ENCODE measurements at regions not wholly inside any gene's neighbourhood (a gene's known extent, or its start where the extent isn't known, plus 50 kb on each side); places are given as distances from the start of the nearest gene placed in this dataset.
A peak's percentile ranks its signal among the peaks of the same experiment; 100 is the strongest.
"Not testable (repeated sequence)": the region's sequence is repeated elsewhere in the genome, so short reads cannot be mapped to it uniquely, and the experiment has no call there.

DNA sequence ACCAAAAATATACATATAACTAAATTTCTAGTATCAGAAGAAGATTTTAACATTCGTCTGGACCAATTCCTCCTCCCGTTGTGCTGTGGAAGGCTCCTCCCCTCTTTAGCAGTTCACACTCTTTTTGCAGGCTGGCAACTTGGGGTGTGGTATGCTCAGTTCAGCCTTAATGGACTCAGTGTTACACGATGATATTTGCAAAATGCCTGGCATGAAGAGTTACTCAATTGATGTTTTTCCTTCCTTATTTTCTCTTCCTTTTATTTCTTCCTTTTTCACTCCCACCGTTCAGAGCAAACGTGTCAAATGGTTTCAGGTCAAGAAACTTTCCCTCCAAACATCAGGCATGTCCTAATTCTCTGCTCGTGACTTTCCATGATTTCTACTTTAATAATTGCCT, 248.3 kb downstream of the PHF14 start:
- DNase-seq, result no peak

DNA sequence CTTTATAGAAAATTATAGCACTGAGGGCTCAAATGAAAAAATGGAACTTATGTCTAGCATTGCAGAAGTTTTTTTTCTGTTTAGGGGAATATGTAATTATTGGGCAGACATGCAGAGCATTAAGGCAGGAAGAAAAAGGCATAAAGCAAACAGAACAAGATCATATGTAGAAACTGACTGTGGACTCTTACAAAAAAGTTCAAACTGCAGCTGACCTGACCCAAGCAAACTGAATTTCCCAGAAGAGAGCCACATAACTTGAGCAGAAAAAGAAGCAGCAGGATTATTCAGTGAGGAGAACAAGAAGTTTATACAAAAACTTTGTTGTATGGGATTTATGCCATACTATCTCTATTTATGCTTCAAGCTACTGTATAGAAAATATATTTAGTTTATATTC, 250.9 kb downstream of the PHF14 start:
- DNase-seq, result no peak

GRCh38 chr7:11228515-11228914, 254.8 kb downstream of the PHF14 start:
- peak; percentile 14 for DNase-seq

GRCh38 chr7:11231190-11231589, 257.5 kb downstream of the PHF14 start:
- DNase-seq, result no peak

DNA sequence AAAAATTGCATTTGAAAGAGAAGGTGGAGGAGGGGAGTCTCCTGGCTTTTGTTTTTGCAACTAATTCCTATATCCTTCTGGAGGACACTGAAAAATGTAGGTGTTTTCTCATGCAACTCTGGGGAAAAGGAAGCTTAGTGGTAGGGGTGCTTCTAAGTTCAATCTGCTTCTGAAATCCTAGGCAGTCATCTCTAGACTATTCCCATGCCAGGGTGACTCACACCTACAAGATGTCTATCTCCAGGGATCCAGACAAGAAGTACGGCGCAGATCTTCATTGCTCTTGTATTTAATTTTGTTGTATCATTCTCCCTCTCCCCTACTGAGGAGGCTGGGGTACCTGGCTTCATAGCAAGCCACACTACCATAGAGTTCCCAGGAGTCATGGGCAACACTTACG, 258.8 kb downstream of the PHF14 start:
- DNase-seq, result no peak

GRCh38 chr7:11233871-11234270, 260.2 kb downstream of the PHF14 start:
- DNase-seq, result no peak

DNA sequence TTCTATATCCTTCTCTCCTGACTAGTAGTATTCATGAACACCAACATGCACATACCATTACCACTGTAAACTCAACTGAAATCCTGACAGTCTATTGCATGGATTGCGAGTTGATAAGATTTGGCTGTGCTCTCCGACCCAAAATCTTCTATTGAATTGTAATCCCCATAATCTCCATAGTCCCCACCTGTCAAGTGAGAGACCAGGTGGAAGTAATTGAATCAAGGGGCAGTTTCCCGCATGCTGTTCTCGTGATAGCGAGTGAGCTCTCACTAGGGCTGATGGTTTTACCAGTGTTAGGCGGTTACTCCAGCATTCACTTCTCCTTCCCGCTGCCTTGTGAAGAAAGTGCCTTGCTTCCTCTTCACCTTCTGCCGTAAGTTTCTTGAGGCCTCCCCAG, 261.8 kb downstream of the PHF14 start:
- DNase-seq, result no peak

- no peak for DNase-seq
Observed at GRCh38 chr7:11236680-11237079, 263.0 kb downstream of the PHF14 start.

DNA sequence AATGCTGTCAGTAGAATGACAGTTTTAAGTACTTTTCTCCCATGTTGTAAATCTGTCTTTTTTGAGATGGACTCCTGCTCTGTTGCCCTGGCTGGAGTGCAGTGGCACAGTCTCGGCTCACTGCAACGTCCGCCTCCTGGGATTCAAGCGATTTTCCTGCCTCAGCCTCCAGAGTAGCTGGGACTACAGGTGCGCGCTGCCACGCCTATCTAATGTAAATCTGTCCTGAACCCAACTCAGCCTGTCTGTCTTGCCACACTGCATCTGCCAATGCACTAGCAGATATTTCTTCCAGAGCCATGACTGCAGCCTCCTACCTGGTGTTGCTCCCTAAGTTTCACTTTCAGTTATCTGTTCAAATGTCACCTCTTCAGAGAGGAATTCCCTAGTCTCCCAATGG, 264.1 kb downstream of the PHF14 start:
- DNase-seq, result no peak

DNA sequence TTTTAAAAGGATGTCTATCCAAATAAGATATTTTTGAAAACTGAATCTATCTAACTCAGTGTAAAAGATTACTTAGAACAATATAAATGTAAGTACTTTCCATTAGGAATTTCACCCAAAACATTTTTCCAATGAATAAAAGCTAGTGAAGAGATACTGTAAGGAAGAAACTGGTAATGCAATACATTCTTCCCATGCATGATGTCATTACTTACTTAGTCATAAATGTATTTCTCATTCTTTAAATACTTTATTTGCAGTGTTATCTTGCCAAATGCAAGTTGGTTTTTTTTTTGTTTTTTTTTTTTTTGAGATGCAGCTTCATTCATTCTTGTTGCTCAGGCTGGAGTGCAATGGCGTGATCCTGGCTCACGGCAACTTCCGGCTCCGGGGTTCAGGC, 265.6 kb downstream of the PHF14 start:
- DNase-seq, result peak; percentile 19

DNA sequence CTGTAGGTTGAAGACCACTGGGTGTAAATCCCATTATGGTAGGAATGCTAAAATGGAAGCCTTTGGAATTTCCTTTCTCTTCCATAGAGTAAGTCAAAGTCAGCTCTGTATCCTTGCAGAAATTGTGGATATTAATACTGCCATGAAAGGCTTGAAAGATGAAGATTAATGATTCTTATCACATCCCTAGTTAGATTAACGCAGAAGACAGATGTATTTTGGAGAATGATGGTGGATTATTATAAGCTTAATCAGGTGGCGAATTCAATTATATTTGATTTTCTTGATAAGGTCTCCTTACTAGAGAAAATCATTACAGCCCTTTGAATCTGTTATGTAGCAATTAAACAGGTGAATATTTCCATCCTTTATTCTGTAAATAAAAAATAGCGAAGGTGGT, 270.1 kb downstream of the PHF14 start:
- DNase-seq, result no peak

- DNase-seq, result no peak
Observed at GRCh38 chr7:11244149-11244548, 270.5 kb downstream of the PHF14 start.

DNA sequence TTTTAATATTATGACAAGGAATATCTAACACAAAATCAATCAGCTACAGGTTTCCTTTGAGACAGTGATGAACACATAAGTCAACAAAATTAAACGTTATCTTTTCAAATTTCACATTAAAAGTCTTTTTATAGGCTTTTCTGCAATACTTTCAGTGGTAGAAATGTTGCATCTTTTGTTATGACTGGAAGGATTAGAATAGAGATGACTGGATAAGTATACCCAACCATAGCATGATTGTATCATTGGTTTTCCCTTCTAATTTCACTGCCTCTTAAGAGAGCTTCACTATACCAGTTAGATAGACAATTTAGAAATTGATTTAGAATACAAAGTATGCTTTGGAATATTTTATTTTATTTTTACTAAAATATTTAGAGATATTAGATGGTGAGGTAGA, 273.9 kb downstream of the PHF14 start:
- DNase-seq, result no peak

DNA sequence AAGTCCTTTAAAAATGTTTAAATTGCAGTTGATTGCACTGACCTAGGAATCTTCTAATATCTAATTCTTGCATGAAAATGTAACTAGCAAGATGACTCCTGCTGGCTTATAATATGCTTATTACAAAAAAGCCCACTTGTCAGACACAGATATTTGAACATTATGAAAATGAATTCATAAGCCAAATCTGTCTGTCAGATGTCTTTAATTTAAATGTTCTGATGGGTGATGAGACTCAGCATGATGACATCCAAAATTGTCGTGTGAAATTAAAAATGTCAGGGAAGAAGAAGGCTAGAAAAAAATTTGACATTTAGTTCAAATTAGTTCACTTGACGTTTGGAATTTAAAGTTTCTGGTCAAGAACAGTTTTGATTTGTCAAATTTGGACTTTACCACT, 277.8 kb downstream of the PHF14 start:
- DNase-seq, result no peak

GRCh38 chr7:11252011-11252607, 278.4 kb downstream of the PHF14 start:
- DNase-seq, result no peak

- no peak for DNase-seq
Observed at GRCh38 chr7:11252705-11253272, 279.1 kb downstream of the PHF14 start.

DNA sequence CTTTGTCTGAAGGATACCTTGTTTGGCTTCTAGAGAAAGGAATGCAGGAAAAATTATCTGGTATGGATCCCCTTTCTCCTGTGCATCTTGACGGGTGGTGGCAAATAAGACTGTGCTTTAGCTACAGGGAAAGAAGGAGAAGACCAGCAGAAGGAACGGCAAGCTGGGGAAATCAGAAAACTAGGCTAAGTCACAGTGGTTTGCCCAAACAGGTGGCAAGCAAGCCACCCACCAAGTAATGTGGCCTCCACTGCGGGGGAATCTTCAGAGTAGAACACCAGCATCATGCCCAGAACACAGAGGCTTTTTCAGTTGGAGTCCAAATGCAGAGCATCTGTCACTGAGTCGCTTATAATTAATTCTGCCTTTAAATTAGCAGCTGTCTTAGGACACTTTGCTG, 282.8 kb downstream of the PHF14 start:
- no peak for DNase-seq

- DNase-seq, result no peak
Observed at GRCh38 chr7:11261470-11261869, 287.8 kb downstream of the PHF14 start.

DNA sequence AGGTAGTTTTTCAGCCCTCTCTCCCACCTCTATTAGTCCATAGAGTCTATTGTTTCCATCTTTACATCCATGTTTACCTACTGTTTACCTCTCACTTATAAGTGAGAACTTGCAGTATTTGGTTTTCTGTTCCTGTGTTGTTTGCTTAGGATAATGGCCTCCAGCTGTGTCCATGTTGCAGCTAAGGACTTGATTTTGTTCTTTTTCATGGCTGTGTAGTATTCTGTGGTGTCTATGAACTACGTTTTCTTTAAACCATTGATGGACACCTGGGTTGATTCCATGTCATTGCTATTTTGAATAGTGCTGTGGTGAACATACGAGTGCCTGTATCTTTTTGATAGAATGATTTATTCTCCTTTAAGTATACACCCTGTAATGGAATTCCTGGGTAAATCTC, 292.4 kb downstream of the PHF14 start:
- no peak for DNase-seq

- DNase-seq, result no peak
Observed at GRCh38 chr7:11272352-11272751, 298.7 kb downstream of the PHF14 start.

GRCh38 chr7:11274074-11274473, 300.4 kb downstream of the PHF14 start:
- no peak for DNase-seq

- DNase-seq, result no peak
Observed at GRCh38 chr7:11281953-11282352, 308.3 kb downstream of the PHF14 start.

DNA sequence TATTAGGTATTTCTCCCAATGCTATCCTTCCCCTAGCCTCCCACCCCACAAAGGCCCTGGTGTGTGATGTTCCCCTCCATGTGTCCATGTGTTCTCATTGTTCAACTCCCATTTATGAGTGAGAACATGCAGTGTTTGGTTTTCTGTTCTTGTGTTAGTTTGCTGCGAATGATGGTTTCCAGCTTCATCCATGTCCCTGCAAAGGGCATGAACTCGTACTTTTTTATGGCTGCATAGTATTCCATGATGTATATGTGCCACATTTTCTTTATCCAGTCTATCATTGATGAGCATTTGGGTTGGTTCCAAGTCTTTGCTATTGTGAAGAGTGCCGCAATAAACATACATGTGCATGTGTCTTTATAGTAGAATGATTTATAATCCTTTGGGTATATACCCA, 309.9 kb downstream of the PHF14 start:
- not testable (repeated sequence) for DNase-seq

DNA sequence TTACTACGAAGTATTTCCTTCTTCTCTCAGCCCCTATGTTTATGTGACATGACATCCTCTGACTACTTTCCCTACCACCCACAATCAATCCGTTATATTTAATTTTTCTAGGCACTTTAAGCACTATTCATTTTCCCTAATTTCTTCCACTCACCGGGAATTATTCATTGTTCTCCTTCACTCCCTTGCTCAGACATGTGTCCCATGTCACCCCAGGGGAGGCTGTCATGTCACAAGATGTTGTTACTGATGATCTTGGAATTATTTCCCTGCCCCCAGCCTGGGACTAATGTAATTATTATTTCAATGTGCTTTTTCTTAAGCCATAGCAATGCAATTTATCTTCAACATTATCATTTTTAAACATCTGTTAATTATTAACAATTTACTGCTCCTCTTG, 317.2 kb downstream of the PHF14 start:
- DNase-seq, result no peak

- no peak for DNase-seq
Observed at GRCh38 chr7:11294218-11294617, 320.5 kb downstream of the PHF14 start.

Data from HCEC 1CT (cell line).